22Rv1 (cell line): ENCODE measurements at regions not wholly inside any gene's neighbourhood (a gene's known extent, or its start where the extent isn't known, plus 50 kb on each side); places are given as distances from the start of the nearest gene placed in this dataset.

Source experiments
- H3K27ac ChIP-seq: fragments of 450-650 bp; 2 replicates; pipeline ENCODE4 v1.5.1; 2017
- CTCF ChIP-seq: fragments of 450-650 bp; IDR thresholded peaks from 2 replicates; pipeline ENCODE4 v1.5.1; 2017; ENCODE audit warnings: mild to moderate bottlenecking
- ZFX ChIP-seq: fragments of 450-650 bp; IDR thresholded peaks from 2 replicates; pipeline ENCODE4 v1.6.1; 2017; ENCODE audit warnings: antibody characterized with exemption, borderline replicate concordance

GRCh38 chr6:92826633-92827032, 592.7 kb downstream of the EPHA7 start:
- H3K27ac ChIP-seq = no peak overlapping the region
- TF ChIP-seq ZFX (no peak), CTCF (no peak)

- no peak for TF ChIP-seq ZFX
- no peak for TF ChIP-seq CTCF
- H3K27ac ChIP-seq = no peak overlapping the region
Observed at GRCh38 chr6:92822222-92822621, 597.1 kb downstream of the EPHA7 start.

GRCh38 chr6:92820601-92821000, 598.8 kb downstream of the EPHA7 start:
- no peak overlapping the region for H3K27ac ChIP-seq
- TF ChIP-seq ZFX (no peak), CTCF (no peak)

- TF ChIP-seq ZFX = no peak
- peak; percentile 84 for TF ChIP-seq CTCF
- no peak overlapping the region for H3K27ac ChIP-seq
Observed at GRCh38 chr6:92810913-92811312, 608.4 kb downstream of the EPHA7 start.

- no peak for TF ChIP-seq CTCF
- TF ChIP-seq ZFX = no peak
- no peak overlapping the region for H3K27ac ChIP-seq
Observed at GRCh38 chr6:92806254-92806653, 613.1 kb downstream of the EPHA7 start.

GRCh38 chr6:92791403-92791802, 628.0 kb downstream of the EPHA7 start:
- TF ChIP-seq CTCF (no peak), ZFX (no peak)
- no peak overlapping the region for H3K27ac ChIP-seq

GRCh38 chr6:92790381-92790780, 629.0 kb downstream of the EPHA7 start:
- H3K27ac ChIP-seq = no peak overlapping the region
- TF ChIP-seq ZFX = no peak
- no peak for TF ChIP-seq CTCF
